ENCODE measurements at regions not wholly inside any gene's neighbourhood (a gene's known extent, or its start where the extent isn't known, plus 50 kb on each side); places are given as distances from the start of the nearest gene placed in this dataset.

DNA sequence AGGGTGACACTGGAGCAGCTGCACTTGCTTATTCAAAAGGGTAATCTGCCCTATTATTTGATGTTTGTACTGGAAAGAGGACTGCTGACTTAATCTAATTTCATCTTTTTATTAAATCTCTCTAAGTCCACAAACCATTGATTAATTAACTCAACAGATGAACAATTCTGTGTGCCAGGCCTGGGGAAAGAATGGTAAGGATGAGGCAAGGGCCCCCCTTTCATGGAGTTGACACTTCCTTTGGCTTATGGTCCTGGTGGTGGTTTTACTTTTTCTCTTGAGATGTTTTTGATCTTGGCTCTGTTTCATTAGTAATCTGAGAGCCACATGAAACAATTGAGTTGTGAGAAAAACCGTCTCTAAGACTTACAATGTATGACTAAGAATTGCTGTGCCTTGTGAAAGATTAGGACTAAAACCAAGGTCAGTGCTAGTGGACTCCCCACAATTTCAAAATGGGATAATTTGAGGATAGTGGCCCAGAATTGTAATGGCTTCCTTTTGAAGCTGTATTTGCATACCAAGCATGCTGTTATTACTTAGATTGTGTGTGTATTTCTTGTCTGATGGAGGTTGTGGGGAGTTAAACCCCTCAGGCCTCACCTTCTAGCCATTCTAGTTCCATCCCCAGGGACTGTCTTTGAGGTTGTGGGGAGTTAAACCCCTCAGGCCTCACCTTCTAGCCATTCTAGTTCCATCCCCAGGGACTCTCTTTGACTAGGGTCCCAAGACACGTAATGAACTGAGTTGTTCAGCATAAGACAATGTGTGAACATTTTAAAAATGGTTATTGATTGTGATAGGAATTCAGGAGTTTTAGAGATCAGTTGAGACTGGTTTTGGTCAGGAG lies 52.5 kb upstream of the EVL start:
- Histone ChIP-seq H3K4me1 (ENCODE audit: control insufficient read depth in 3 of 3, insufficient read depth in 2 of 3, low read depth in 1 of 3, low read length in 2 of 3) (peaks cover 0 to 31% (median 9%) of the 10 kb centered on the region in 3 donors), H3K36me3 (ENCODE audit: control insufficient read depth in 3 of 3, insufficient read depth in 2 of 3, low read depth in 1 of 3, low read length in 3 of 3) (no peaks in the 10 kb centered on the region), H3K9me3 (ENCODE audit: control insufficient read depth in 2 of 2, insufficient read depth in 1 of 2, low read depth in 1 of 2, low read length in 1 of 2) (peaks cover 0 to 4% of the 10 kb centered on the region in 2 donors), H3K27ac (ENCODE audit: low read depth in 1 of 3, low read length in 2 of 3) (peak overlapping the region in 1 of 3 donors; percentile 29), H3K27me3 (ENCODE audit: control insufficient read depth in 3 of 3, insufficient read depth in 3 of 3, low read length in 3 of 3) (no peaks in the 10 kb centered on the region), H3K4me3 (ENCODE audit: low read depth in 1 of 3, low read length in 3 of 3) (no peak overlapping the region)
- no peak for FAIRE-seq
- 75 to 86% (median 78%) methylated on average over 2 of the region's 2 CpGs for WGBS, 3 donors
- DNase-seq = no peak

DNA sequence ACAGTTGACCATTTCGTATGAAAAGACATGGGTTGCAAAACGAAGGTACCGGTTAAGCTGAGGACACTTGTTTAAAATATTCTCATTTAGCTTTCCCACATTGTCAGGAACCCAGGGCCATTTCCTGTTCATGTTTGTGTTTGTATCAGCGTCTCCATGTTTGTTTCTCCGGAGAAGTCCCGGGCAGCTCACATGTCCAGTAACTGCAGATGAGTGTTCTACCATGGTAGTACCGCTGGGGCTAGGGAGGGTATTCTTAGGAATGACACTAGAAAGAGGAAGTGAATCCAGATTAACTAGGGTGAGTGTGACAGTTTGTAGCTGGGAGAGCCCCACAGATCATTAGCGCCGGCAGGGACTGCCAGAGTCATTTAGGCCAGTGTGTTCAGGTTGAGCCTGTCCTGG lies 50.0 kb upstream of the EVL start:
- Histone ChIP-seq H3K4me1 (ENCODE audit: control insufficient read depth in 3 of 3, insufficient read depth in 2 of 3, low read depth in 1 of 3, low read length in 2 of 3) (peaks cover 2 to 51% (median 9%) of the 10 kb centered on the region in 3 donors), H3K27me3 (ENCODE audit: control insufficient read depth in 3 of 3, insufficient read depth in 3 of 3, low read length in 3 of 3) (no peaks in the 10 kb centered on the region), H3K36me3 (ENCODE audit: control insufficient read depth in 3 of 3, insufficient read depth in 2 of 3, low read depth in 1 of 3, low read length in 3 of 3) (no peaks in the 10 kb centered on the region), H3K9me3 (ENCODE audit: control insufficient read depth in 2 of 2, insufficient read depth in 1 of 2, low read depth in 1 of 2, low read length in 1 of 2) (peaks cover 0 to 4% of the 10 kb centered on the region in 2 donors), H3K4me3 (ENCODE audit: low read depth in 1 of 3, low read length in 3 of 3) (no peak overlapping the region), H3K27ac (ENCODE audit: low read depth in 1 of 3, low read length in 2 of 3) (peak overlapping the region in 2 of 3 donors; percentile 49 to 79)
- FAIRE-seq = no peak
- WGBS, 3 donors = 55 to 66% (median 57%) methylated on average over 9 of the region's 9 CpGs
- DNase-seq = peak; percentile 19 to 66
